Activated CD8-positive, alpha-beta T cell treated with anti-CD3 and anti-CD28 coated beads for 36 hours (primary cell): ENCODE measurements at regions not wholly inside any gene's neighbourhood (a gene's known extent, or its start where the extent isn't known, plus 50 kb on each side); places are given as distances from the start of the nearest gene placed in this dataset.

Source experiments
- ATAC-seq: fragments of 200-7000 bp; cut with Tn5 transposase; one replicate; pipeline ENCODE4 v1.10.0; 2021; ENCODE audit warnings: mild to moderate bottlenecking, moderate library complexity
- CTCF ChIA-PET: fragments of 350-600 bp; sonication (Branson Sonifier 250); formaldehyde crosslinking; loops from one replicate; lab custom pipeline; 2021; ENCODE audit warnings: antibody characterized with exemption; lab: Charles Lee
- POLR2A ChIA-PET: fragments of 350-600 bp; sonication (Branson Sonifier 250); formaldehyde crosslinking; loops from one replicate; lab custom pipeline; 2021; ENCODE audit warnings: antibody characterized with exemption; lab: Charles Lee
- DNase-seq: peaks from one replicate; pipeline ENCODE4 v3.0.0-alpha.2; 2020
- H3K27ac Mint-ChIP-seq: one replicate; pipeline ENCODE4 v1.8.0; 2021; ENCODE audit warnings: mild to moderate bottlenecking, mixed read lengths
- H3K27me3 Mint-ChIP-seq: one replicate; pipeline ENCODE4 v1.8.0; 2021; ENCODE audit warnings: mixed read lengths
- H3K36me3 Mint-ChIP-seq: one replicate; pipeline ENCODE4 v1.8.0; 2021; ENCODE audit warnings: low read depth, mixed read lengths
- H3K4me1 Mint-ChIP-seq: one replicate; pipeline ENCODE4 v1.8.0; 2021; ENCODE audit warnings: low read depth, mixed read lengths
- H3K4me3 Mint-ChIP-seq: one replicate; pipeline ENCODE4 v1.8.0; 2021; ENCODE audit warnings: mild to moderate bottlenecking, moderate library complexity, mixed read lengths
- H3K9me3 Mint-ChIP-seq: one replicate; pipeline ENCODE4 v1.8.0; 2021; ENCODE audit warnings: mixed read lengths
- CTCF ChIP-seq: fragments of 200-600 bp; IDR thresholded peaks from one replicate; pipeline ENCODE4 v1.8.0; 2022; ENCODE audit warnings: antibody characterized with exemption, mild to moderate bottlenecking
- intact Hi-C: fragments of 100-400 bp; cut with micrococcal nuclease; formaldehyde crosslinking; loops from one replicate; pipeline ENCODE4 v1.10.0; 2022

GRCh38 chr3:192068464-192069254, 607.7 kb downstream of the PYDC2 start:
- no peaks in the 10 kb centered on the region for H3K27me3 Mint-ChIP-seq
- intact Hi-C loops: no loop called here

GRCh38 chr3:192077795-192078497, 617.0 kb downstream of the PYDC2 start:
- Mint-ChIP-seq H3K4me3 (no peak overlapping the region), H3K36me3 (no peaks in the 10 kb centered on the region), H3K9me3 (peaks cover 3% of the 10 kb centered on the region), H3K27me3 (no peaks in the 10 kb centered on the region), H3K27ac (no peak overlapping the region), H3K4me1 (no peaks in the 10 kb centered on the region)
- ATAC-seq: no peak
- ChIA-PET POLR2A (no interaction called here), CTCF (no interaction called here)
- intact Hi-C loops: no loop called here
- DNase-seq: no peak
- TF ChIP-seq CTCF: no peak

More at GRCh38 chr3:192068464-192069254, 607.7 kb downstream of the PYDC2 start:
- peaks cover 4% of the 10 kb centered on the region for H3K9me3 Mint-ChIP-seq
- no peaks in the 10 kb centered on the region for H3K36me3 Mint-ChIP-seq
- no peaks in the 10 kb centered on the region for H3K4me1 Mint-ChIP-seq
- ChIA-PET CTCF (no interaction called here), POLR2A (no interaction called here)
- ATAC-seq (no peak), DNase-seq (no peak)
- no peak for TF ChIP-seq CTCF
- H3K4me3 Mint-ChIP-seq: no peak overlapping the region
- H3K27ac Mint-ChIP-seq: no peak overlapping the region

GRCh38 chr3:192079098-192079497, 618.1 kb downstream of the PYDC2 start:
- ATAC-seq (no peak), DNase-seq (no peak)
- CTCF ChIA-PET: no interaction called here
- Mint-ChIP-seq H3K27me3 (no peaks in the 10 kb centered on the region), H3K4me1 (no peaks in the 10 kb centered on the region), H3K27ac (no peak overlapping the region), H3K4me3 (no peak overlapping the region), H3K9me3 (peaks cover 3% of the 10 kb centered on the region), H3K36me3 (no peaks in the 10 kb centered on the region)
- intact Hi-C loops: no loop called here
- no peak for TF ChIP-seq CTCF
- POLR2A ChIA-PET: no interaction called here

- H3K36me3 Mint-ChIP-seq: no peaks in the 10 kb centered on the region
- H3K9me3 Mint-ChIP-seq: peaks cover 3% of the 10 kb centered on the region
- H3K4me1 Mint-ChIP-seq: no peaks in the 10 kb centered on the region
- no peaks in the 10 kb centered on the region for H3K27me3 Mint-ChIP-seq
- no peak for DNase-seq
- ChIA-PET CTCF (no interaction called here), POLR2A (no interaction called here)
- no peak overlapping the region for H3K4me3 Mint-ChIP-seq
- no peak for ATAC-seq
- H3K27ac Mint-ChIP-seq: no peak overlapping the region
- no peak for TF ChIP-seq CTCF
- intact Hi-C loops: no loop called here
Measured at GRCh38 chr3:192080336-192080735, 619.4 kb downstream of the PYDC2 start.
